ENCODE measurements at regions not wholly inside any gene's neighbourhood (a gene's known extent, or its start where the extent isn't known, plus 50 kb on each side); places are given as distances from the start of the nearest gene placed in this dataset.
A peak's percentile ranks its signal among the peaks of the same experiment; 100 is the strongest.

GRCh38 chr20:54272901-54273488 lies 65.1 kb downstream of the PFDN4 start:
- DNase-seq (ENCODE audit: low read depth in 2 of 2): no peak

- DNase-seq (ENCODE audit: low read depth in 2 of 2): no peak
Observed at GRCh38 chr20:54275359-54276111, 67.6 kb downstream of the PFDN4 start.

GRCh38 chr20:54276577-54277169 lies 68.8 kb downstream of the PFDN4 start:
- DNase-seq (ENCODE audit: low read depth in 2 of 2): no peak

GRCh38 chr20:54278262-54278661 lies 70.4 kb downstream of the PFDN4 start:
- no peak for DNase-seq (ENCODE audit: low read depth in 2 of 2)

- DNase-seq (ENCODE audit: low read depth in 2 of 2): no peak
Observed at GRCh38 chr20:54282625-54283024, 74.7 kb downstream of the PFDN4 start.

GRCh38 chr20:54283253-54283652 lies 75.4 kb downstream of the PFDN4 start:
- no peak for DNase-seq (ENCODE audit: low read depth in 2 of 2)

- peak; percentile 19 to 43 for DNase-seq (ENCODE audit: low read depth in 2 of 2)
Observed at GRCh38 chr20:54284928-54285704, 77.2 kb downstream of the PFDN4 start.

- DNase-seq (ENCODE audit: low read depth in 2 of 2): no peak
Observed at GRCh38 chr20:54290636-54291035, 82.7 kb downstream of the PFDN4 start.

- DNase-seq (ENCODE audit: low read depth in 2 of 2): no peak
Observed at GRCh38 chr20:54291339-54292010, 83.6 kb downstream of the PFDN4 start.

GRCh38 chr20:54292185-54292584 lies 84.3 kb downstream of the PFDN4 start:
- no peak for DNase-seq (ENCODE audit: low read depth in 2 of 2)

- DNase-seq (ENCODE audit: low read depth in 2 of 2): no peak
Observed at GRCh38 chr20:54293526-54293925, 85.6 kb downstream of the PFDN4 start.

GRCh38 chr20:54294094-54294493 lies 86.2 kb downstream of the PFDN4 start:
- DNase-seq (ENCODE audit: low read depth in 2 of 2): no peak

- no peak for DNase-seq (ENCODE audit: low read depth in 2 of 2)
Observed at GRCh38 chr20:54295686-54296085, 87.8 kb downstream of the PFDN4 start.

- DNase-seq (ENCODE audit: low read depth in 2 of 2): no peak
Observed at GRCh38 chr20:54305421-54305820, 97.5 kb downstream of the PFDN4 start.

GRCh38 chr20:54306985-54307710 lies 99.3 kb downstream of the PFDN4 start:
- no peak for DNase-seq (ENCODE audit: low read depth in 2 of 2)

GRCh38 chr20:54308804-54309203 lies 100.9 kb downstream of the PFDN4 start:
- DNase-seq (ENCODE audit: low read depth in 2 of 2): no peak

- DNase-seq (ENCODE audit: low read depth in 2 of 2): no peak
Observed at GRCh38 chr20:54318892-54319291, 111.0 kb downstream of the PFDN4 start.

- DNase-seq (ENCODE audit: low read depth in 2 of 2): no peak
Observed at GRCh38 chr20:54320148-54320607, 112.3 kb downstream of the PFDN4 start.

GRCh38 chr20:54321352-54322087 lies 113.6 kb downstream of the PFDN4 start:
- no peak for DNase-seq (ENCODE audit: low read depth in 2 of 2)

GRCh38 chr20:54323227-54323734 lies 115.4 kb downstream of the PFDN4 start:
- no peak for DNase-seq (ENCODE audit: low read depth in 2 of 2)
